ENCODE measurements at regions not wholly inside any gene's neighbourhood (a gene's known extent, or its start where the extent isn't known, plus 50 kb on each side); places are given as distances from the start of the nearest gene placed in this dataset.

GRCh38 chr13:74860789-74861188 is 621.2 kb downstream of the TBC1D4 start (continued):
- TF ChIP-seq KDM2B (CRISPR knock-in tag; IDR thresholded peaks at IDR 0.05) (no peak), SPI1 (IDR thresholded peaks at IDR 0.05; ENCODE audit: borderline replicate concordance, low read depth, low read length) (no peak), SMAD2 (IDR thresholded peaks at IDR 0.05; ENCODE audit: low read depth, low read length) (no peak), ZNF140 (CRISPR knock-in tag; IDR thresholded peaks at IDR 0.05) (no peak), PCBP1 (IDR thresholded peaks at IDR 0.05; ENCODE audit: low read depth, low read length, poor library complexity, severe bottlenecking) (no peak), ETS2 (tag; IDR thresholded peaks at IDR 0.05; ENCODE audit: borderline replicate concordance, poor library complexity, severe bottlenecking) (no peak), HNRNPL (IDR thresholded peaks at IDR 0.05; ENCODE audit: low read depth, low read length) (no peak), TCF7 (IDR thresholded peaks at IDR 0.05; ENCODE audit: borderline replicate concordance) (no peak), CCNT2 (IDR thresholded peaks at IDR 0.05; ENCODE audit: borderline replicate concordance, extremely low read depth, insufficient read length, low read depth, low read length) (no peak), MAZ (CRISPR knock-in tag; conservative IDR thresholded peaks at IDR 0.05 in 1 of 2, IDR thresholded peaks at IDR 0.05 in 1 of 2) (no peak), TEAD2 (tag; IDR thresholded peaks at IDR 0.05) (no peak), FOXJ2 (tag; IDR thresholded peaks at IDR 0.05) (no peak), ZNF282 (CRISPR knock-in tag; IDR thresholded peaks at IDR 0.05) (no peak), FOXA1 (IDR thresholded peaks at IDR 0.05; ENCODE audit: borderline replicate concordance) (no peak), SRSF9 (IDR thresholded peaks at IDR 0.05; ENCODE audit: borderline replicate concordance, low read depth, low read length) (no peak), BMI1 (IDR thresholded peaks at IDR 0.05; ENCODE audit: low read length) (no peak)
- TF ChIP-seq, protein P1, sequence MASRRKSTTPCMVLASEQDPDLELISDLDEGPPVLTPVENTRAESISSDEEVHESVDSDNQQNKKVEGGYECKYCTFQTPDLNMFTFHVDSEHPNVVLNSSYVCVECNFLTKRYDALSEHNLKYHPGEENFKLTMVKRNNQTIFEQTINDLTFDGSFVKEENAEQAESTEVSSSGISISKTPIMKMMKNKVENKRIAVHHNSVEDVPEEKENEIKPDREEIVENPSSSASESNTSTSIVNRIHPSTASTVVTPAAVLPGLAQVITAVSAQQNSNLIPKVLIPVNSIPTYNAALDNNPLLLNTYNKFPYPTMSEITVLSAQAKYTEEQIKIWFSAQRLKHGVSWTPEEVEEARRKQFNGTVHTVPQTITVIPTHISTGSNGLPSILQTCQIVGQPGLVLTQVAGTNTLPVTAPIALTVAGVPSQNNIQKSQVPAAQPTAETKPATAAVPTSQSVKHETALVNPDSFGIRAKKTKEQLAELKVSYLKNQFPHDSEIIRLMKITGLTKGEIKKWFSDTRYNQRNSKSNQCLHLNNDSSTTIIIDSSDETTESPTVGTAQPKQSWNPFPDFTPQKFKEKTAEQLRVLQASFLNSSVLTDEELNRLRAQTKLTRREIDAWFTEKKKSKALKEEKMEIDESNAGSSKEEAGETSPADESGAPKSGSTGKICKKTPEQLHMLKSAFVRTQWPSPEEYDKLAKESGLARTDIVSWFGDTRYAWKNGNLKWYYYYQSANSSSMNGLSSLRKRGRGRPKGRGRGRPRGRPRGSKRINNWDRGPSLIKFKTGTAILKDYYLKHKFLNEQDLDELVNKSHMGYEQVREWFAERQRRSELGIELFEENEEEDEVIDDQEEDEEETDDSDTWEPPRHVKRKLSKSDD (conservative IDR thresholded peaks at IDR 0.05; ENCODE audit: low read length) = no peak
- TF ChIP-seq, protein P2, sequence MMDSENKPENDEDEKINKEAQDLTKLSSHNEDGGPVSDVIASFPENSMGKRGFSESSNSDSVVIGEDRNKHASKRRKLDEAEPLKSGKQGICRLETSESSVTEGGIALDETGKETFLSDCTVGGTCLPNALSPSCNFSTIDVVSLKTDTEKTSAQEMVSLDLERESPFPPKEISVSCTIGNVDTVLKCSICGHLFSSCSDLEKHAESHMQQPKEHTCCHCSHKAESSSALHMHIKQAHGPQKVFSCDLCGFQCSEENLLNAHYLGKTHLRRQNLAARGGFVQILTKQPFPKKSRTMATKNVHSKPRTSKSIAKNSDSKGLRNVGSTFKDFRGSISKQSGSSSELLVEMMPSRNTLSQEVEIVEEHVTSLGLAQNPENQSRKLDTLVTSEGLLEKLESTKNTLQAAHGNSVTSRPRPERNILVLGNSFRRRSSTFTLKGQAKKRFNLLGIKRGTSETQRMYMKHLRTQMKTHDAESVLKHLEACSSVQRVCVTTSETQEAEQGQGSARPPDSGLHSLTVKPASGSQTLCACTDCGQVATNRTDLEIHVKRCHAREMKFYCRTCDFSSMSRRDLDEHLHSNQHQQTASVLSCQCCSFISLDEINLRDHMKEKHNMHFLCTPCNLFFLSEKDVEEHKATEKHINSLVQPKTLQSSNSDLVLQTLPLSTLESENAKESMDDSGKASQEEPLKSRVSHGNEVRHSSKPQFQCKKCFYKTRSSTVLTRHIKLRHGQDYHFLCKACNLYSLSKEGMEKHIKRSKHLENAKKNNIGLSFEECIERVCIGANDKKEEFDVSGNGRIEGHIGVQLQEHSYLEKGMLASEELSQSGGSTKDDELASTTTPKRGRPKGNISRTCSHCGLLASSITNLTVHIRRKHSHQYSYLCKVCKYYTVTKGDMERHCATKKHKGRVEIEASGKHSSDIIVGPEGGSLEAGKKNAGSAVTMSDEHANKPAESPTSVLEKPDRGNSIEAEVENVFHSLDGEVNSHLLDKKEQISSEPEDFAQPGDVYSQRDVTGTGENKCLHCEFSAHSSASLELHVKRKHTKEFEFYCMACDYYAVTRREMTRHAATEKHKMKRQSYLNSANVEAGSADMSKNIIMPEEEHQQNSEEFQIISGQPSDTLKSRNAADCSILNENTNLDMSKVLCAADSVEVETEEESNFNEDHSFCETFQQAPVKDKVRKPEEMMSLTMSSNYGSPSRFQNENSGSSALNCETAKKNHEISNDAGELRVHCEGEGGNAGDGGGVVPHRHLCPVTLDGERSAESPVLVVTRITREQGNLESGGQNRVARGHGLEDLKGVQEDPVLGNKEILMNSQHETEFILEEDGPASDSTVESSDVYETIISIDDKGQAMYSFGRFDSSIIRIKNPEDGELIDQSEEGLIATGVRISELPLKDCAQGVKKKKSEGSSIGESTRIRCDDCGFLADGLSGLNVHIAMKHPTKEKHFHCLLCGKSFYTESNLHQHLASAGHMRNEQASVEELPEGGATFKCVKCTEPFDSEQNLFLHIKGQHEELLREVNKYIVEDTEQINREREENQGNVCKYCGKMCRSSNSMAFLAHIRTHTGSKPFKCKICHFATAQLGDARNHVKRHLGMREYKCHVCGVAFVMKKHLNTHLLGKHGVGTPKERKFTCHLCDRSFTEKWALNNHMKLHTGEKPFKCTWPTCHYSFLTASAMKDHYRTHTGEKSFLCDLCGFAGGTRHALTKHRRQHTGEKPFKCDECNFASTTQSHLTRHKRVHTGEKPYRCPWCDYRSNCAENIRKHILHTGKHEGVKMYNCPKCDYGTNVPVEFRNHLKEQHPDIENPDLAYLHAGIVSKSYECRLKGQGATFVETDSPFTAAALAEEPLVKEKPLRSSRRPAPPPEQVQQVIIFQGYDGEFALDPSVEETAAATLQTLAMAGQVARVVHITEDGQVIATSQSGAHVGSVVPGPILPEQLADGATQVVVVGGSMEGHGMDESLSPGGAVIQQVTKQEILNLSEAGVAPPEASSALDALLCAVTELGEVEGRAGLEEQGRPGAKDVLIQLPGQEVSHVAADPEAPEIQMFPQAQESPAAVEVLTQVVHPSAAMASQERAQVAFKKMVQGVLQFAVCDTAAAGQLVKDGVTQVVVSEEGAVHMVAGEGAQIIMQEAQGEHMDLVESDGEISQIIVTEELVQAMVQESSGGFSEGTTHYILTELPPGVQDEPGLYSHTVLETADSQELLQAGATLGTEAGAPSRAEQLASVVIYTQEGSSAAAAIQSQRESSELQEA (IDR thresholded peaks at IDR 0.05; ENCODE audit: low read depth) = no peak

Measured in K562 (cell line).